ENCODE measurements at regions not wholly inside any gene's neighbourhood (a gene's known extent, or its start where the extent isn't known, plus 50 kb on each side); places are given as distances from the start of the nearest gene placed in this dataset.

DNA sequence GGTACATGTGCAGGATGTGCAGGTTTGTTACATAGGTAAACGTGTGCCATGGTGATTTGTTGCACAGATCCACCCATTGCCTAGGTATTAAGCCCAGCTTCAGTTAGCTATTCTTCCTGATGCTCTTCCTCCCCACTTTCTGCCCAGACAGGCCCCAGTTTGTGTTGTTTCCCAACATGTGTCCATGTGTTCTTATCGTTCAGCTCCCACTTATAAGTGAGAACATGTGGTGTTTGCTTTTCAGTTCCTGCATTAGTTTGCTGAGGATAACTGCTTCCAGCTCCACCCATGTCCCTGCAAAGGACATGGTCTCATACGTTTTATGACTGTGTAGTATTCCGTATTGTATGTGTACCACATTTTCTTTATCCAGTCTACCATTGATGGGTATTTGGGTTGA lies 251.7 kb upstream of the NOVA1 start:
- Mint-ChIP-seq H3K27ac (ENCODE audit: unreplicated experiment) (no peak overlapping the region), H3K9me3 (ENCODE audit: unreplicated experiment) (peaks cover 4% of the 10 kb centered on the region), H3K27me3 (ENCODE audit: unreplicated experiment) (no peaks in the 10 kb centered on the region), H3K4me3 (ENCODE audit: unreplicated experiment) (no peak overlapping the region), H3K36me3 (ENCODE audit: unreplicated experiment) (peaks cover 2% of the 10 kb centered on the region), H3K4me1 (ENCODE audit: unreplicated experiment) (no peaks in the 10 kb centered on the region)
- no peak for DNase-seq (ENCODE audit: extremely low spot score, unreplicated experiment)
- TF ChIP-seq, protein P1, sequence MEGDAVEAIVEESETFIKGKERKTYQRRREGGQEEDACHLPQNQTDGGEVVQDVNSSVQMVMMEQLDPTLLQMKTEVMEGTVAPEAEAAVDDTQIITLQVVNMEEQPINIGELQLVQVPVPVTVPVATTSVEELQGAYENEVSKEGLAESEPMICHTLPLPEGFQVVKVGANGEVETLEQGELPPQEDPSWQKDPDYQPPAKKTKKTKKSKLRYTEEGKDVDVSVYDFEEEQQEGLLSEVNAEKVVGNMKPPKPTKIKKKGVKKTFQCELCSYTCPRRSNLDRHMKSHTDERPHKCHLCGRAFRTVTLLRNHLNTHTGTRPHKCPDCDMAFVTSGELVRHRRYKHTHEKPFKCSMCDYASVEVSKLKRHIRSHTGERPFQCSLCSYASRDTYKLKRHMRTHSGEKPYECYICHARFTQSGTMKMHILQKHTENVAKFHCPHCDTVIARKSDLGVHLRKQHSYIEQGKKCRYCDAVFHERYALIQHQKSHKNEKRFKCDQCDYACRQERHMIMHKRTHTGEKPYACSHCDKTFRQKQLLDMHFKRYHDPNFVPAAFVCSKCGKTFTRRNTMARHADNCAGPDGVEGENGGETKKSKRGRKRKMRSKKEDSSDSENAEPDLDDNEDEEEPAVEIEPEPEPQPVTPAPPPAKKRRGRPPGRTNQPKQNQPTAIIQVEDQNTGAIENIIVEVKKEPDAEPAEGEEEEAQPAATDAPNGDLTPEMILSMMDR (IDR thresholded peaks at IDR 0.05), result no peak

GRCh38 chr14:26851793-26852192 lies 254.0 kb upstream of the NOVA1 start:
- H3K27me3 Mint-ChIP-seq (ENCODE audit: unreplicated experiment), result no peaks in the 10 kb centered on the region
- peaks cover 4% of the 10 kb centered on the region for H3K9me3 Mint-ChIP-seq (ENCODE audit: unreplicated experiment)

DNA sequence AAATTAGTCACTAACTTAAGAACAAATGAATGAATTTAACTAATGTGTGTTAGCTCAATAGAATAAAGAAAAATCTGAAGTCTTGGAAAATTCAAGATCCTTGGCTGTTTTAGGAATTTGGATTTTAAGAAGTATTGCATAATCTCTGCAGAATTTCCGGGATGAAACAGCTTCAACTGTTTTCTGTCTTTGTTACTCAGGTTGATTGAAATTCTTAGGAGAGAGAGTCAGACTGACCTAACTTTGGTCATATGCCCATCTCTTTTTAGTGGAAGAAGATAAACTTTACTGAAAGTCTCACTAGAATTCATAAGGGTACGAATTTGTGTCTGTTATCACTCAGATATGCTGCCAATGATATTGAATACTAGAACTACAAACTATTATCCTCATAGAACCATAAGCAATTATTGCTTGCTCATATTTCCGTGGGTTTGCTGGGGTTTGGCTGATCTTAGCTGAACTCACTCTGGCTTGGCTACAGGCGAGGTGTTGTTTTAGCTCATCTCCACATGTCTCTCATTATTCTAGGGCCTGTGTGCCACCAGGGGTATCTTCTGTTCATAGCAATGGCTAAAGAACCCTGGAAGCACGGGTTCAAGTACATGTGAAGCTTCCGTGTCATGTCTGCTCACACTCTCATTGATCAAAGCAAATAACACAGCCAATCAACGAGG lies 257.4 kb upstream of the NOVA1 start:
- peaks cover 2% of the 10 kb centered on the region for H3K36me3 Mint-ChIP-seq (ENCODE audit: unreplicated experiment)
- H3K9me3 Mint-ChIP-seq (ENCODE audit: unreplicated experiment), result peaks cover 4% of the 10 kb centered on the region
- DNase-seq (ENCODE audit: extremely low spot score, unreplicated experiment), result no peak
- TF ChIP-seq, protein P1 (IDR thresholded peaks at IDR 0.05), result no peak
- no peaks in the 10 kb centered on the region for H3K27me3 Mint-ChIP-seq (ENCODE audit: unreplicated experiment)
- H3K4me3 Mint-ChIP-seq (ENCODE audit: unreplicated experiment), result no peak overlapping the region
- H3K27ac Mint-ChIP-seq (ENCODE audit: unreplicated experiment), result no peak overlapping the region
- no peaks in the 10 kb centered on the region for H3K4me1 Mint-ChIP-seq (ENCODE audit: unreplicated experiment)

More at GRCh38 chr14:26851793-26852192, 254.0 kb upstream of the NOVA1 start:
- Mint-ChIP-seq H3K4me1 (ENCODE audit: unreplicated experiment) (no peaks in the 10 kb centered on the region), H3K27ac (ENCODE audit: unreplicated experiment) (no peak overlapping the region), H3K36me3 (ENCODE audit: unreplicated experiment) (peaks cover 2% of the 10 kb centered on the region), H3K4me3 (ENCODE audit: unreplicated experiment) (no peak overlapping the region)
- DNase-seq (ENCODE audit: extremely low spot score, unreplicated experiment), result no peak
- TF ChIP-seq, protein P1 (IDR thresholded peaks at IDR 0.05), result no peak

DNA sequence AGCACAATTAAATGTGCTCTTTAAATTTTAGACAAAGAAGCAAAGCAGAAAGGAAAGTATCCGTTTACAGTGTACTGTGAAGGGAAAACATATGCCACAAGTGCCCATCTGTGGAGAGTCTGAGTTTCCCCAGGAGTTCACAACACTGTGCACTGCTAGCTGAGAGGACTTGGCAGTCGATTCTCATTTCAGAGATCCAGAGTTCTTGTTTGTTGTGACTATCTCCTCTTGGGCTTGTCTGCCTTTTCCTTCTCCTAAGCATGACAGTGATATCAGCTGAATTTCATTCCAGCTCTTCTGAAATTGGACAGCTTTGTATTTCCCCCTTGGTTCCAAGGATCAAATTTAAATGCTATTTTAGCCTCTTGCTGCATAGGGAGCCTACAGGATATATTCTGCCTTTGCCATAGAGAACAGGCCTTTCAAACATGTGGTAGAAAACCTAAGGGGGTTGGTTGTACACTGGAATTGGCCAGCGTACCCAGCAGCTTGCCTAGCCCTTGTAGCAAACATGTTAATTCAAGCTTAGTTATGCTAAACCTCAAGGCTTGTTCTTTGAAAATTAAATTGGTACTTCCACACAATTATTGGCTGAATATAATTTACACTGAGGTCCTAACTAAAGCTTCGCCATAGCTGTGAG lies 259.2 kb upstream of the NOVA1 start:
- H3K9me3 Mint-ChIP-seq (ENCODE audit: unreplicated experiment), result no peaks in the 10 kb centered on the region
- no peak for DNase-seq (ENCODE audit: extremely low spot score, unreplicated experiment)
- no peaks in the 10 kb centered on the region for H3K27me3 Mint-ChIP-seq (ENCODE audit: unreplicated experiment)
- no peaks in the 10 kb centered on the region for H3K4me1 Mint-ChIP-seq (ENCODE audit: unreplicated experiment)
- no peaks in the 10 kb centered on the region for H3K36me3 Mint-ChIP-seq (ENCODE audit: unreplicated experiment)
- TF ChIP-seq, protein P1 (IDR thresholded peaks at IDR 0.05), result no peak
- H3K27ac Mint-ChIP-seq (ENCODE audit: unreplicated experiment), result no peak overlapping the region
- H3K4me3 Mint-ChIP-seq (ENCODE audit: unreplicated experiment), result no peak overlapping the region

- Mint-ChIP-seq H3K4me1 (ENCODE audit: unreplicated experiment) (no peaks in the 10 kb centered on the region), H3K9me3 (ENCODE audit: unreplicated experiment) (no peaks in the 10 kb centered on the region), H3K4me3 (ENCODE audit: unreplicated experiment) (no peak overlapping the region), H3K27ac (ENCODE audit: unreplicated experiment) (no peak overlapping the region), H3K27me3 (ENCODE audit: unreplicated experiment) (no peaks in the 10 kb centered on the region), H3K36me3 (ENCODE audit: unreplicated experiment) (no peaks in the 10 kb centered on the region)
- TF ChIP-seq, protein P1 (IDR thresholded peaks at IDR 0.05), result no peak
- no peak for DNase-seq (ENCODE audit: extremely low spot score, unreplicated experiment)
Observed at GRCh38 chr14:26859483-26859882, 261.6 kb upstream of the NOVA1 start.

Measured in osteocyte (in vitro differentiated cells).